HepG2 (cell line): ENCODE measurements at regions not wholly inside any gene's neighbourhood (a gene's known extent, or its start where the extent isn't known, plus 50 kb on each side); places are given as distances from the start of the nearest gene placed in this dataset.

Experiments
- ATAC-seq: fragments of 200-7000 bp; cut with Tn5 transposase; 3 replicates; pipeline ENCODE4 v1.9.1; 2020; ENCODE audit warnings: mild to moderate bottlenecking, moderate library complexity
- BruUV-seq: library from RNA; stranded (reverse); fragments of 400-500 nt; replicated peaks from 2 replicates; lab custom pipeline; 2021; lab: Mats Ljungman, UMichigan
- CTCF ChIA-PET: fragments of 300-600 bp; formaldehyde crosslinking; extraction: SDS; loops from one replicate; lab custom pipeline; 2021; ENCODE audit warnings: low total read pairs, inconsistent platforms, low intra/inter-chr PET ratio; lab: Yijun Ruan, JAX
- POLR2A ChIA-PET: fragments of 350-600 bp; sonication (Branson Sonifier 250); formaldehyde crosslinking; loops from one replicate; lab custom pipeline; 2020; ENCODE audit warnings: antibody characterized with exemption, inconsistent platforms; lab: Yijun Ruan, JAX
- DNase-seq: peaks from one replicate; pipeline ENCODE4 v3.0.0-alpha.2; 2015; ENCODE audit warnings: low spot score
- FAIRE-seq: peaks from 3 replicates; lab custom pipeline; 2011; peaks lifted over from hg19 to GRCh38; lab: Jason Lieb, UNC
- H2AFZ ChIP-seq: one replicate; pipeline ENCODE4 v1.6.1; 2011; ENCODE audit warnings: low read length, inconsistent platforms
- H3K27ac ChIP-seq: fragments of 300-600 bp; 3 replicates; pipeline ENCODE4 v1.8.0; 2011; ENCODE audit warnings: mixed run types, mild to moderate bottlenecking, mixed read lengths, low read length, inconsistent platforms; ENCODE audit not compliant: insufficient read depth; ENCODE audit errors: extremely low read length
- H3K27me3 ChIP-seq, 2 experiments: fragments of 200-600 bp in 1 of 2; 2 replicates in 1 of 2; 3 replicates in 1 of 2; pipeline versions ENCODE4 v1.6.0 to v1.8.0; 2011; ENCODE audit warnings: low read length in 2 of 2, mild to moderate bottlenecking in 2 of 2, moderate library complexity in 2 of 2, inconsistent platforms in 1 of 2; ENCODE audit not compliant: insufficient read depth in 2 of 2, control insufficient read depth in 1 of 2
- H3K36me3 ChIP-seq, 2 experiments: fragments of 200-600 bp in 1 of 2; replicated peaks in 1 of 2; 2 replicates in 1 of 2; 3 replicates in 1 of 2; pipeline versions ENCODE4 v1.5.1 to v1.8.0; 2011; ENCODE audit warnings: low read length in 2 of 2, inconsistent platforms in 1 of 2; ENCODE audit not compliant: insufficient read depth in 2 of 2, control insufficient read depth in 1 of 2
- H3K4me1 ChIP-seq: 2 replicates; pipeline ENCODE4 v1.5.1; 2012; ENCODE audit warnings: low read length, inconsistent platforms; ENCODE audit not compliant: insufficient read depth
- H3K4me2 ChIP-seq: 2 replicates; pipeline ENCODE4 v1.6.0; 2011; ENCODE audit warnings: low read depth, low read length, inconsistent platforms
- H3K4me3 ChIP-seq, 3 experiments: fragments of 200-600 bp in 1 of 3; sonication (generic), shearing (Covaris generic) in 1 of 3; replicated peaks in 1 of 3; 2 replicates each; pipeline ENCODE4 v1.5.1; 2011 to 2016; ENCODE audit warnings: low read length in 3 of 3, inconsistent platforms in 2 of 3, low read depth in 2 of 3, mild to moderate bottlenecking in 2 of 3, control low read depth in 1 of 3, mixed read lengths in 1 of 3; ENCODE audit not compliant: insufficient read depth in 1 of 3
- H3K79me2 ChIP-seq: one replicate; pipeline ENCODE4 v1.6.1; 2011; ENCODE audit warnings: low read length, inconsistent platforms; ENCODE audit not compliant: insufficient read depth
- H3K9ac ChIP-seq: 2 replicates; pipeline ENCODE4 v1.6.0; 2011; ENCODE audit warnings: mild to moderate bottlenecking, low read depth, low read length, inconsistent platforms; ENCODE audit not compliant: insufficient read depth
- H3K9me3 ChIP-seq: 2 replicates; pipeline ENCODE4 v1.5.1; 2012; ENCODE audit warnings: mild to moderate bottlenecking, low read length
- H4K20me1 ChIP-seq: 2 replicates; pipeline ENCODE4 v1.6.0; 2011; ENCODE audit warnings: inconsistent platforms, mild to moderate bottlenecking, low read length, moderate library complexity; ENCODE audit not compliant: insufficient read depth
- DNMT3B ChIP-seq: conservative IDR thresholded peaks from 2 replicates; pipeline ENCODE4 v1.6.1; 2016; ENCODE audit warnings: missing biosample characterization, control low read depth
- NFYC ChIP-seq: IDR thresholded peaks from 2 replicates; pipeline ENCODE4 v1.6.1; 2016; ENCODE audit warnings: missing genetic modification reagents, missing compliant biosample characterization
- POLR2A ChIP-seq, 2 experiments: IDR thresholded peaks; 2 replicates each; pipeline ENCODE4 v1.6.1; 2011; ENCODE audit warnings: low read depth in 2 of 2, low read length in 2 of 2, mild to moderate bottlenecking in 1 of 2, moderate library complexity in 1 of 2; ENCODE audit not compliant: insufficient read depth in 1 of 2
- TBX2 ChIP-seq: sonication (generic); formaldehyde crosslinking; IDR thresholded peaks from 2 replicates; pipeline ENCODE4 v1.5.0; 2020; ENCODE audit warnings: missing genetic modification reagents, mild to moderate bottlenecking, borderline replicate concordance
- ZEB1 ChIP-seq: IDR thresholded peaks from 2 replicates; pipeline ENCODE4 v1.6.1; 2012; ENCODE audit warnings: mild to moderate bottlenecking, low read depth, inconsistent platforms; ENCODE audit not compliant: insufficient replicate concordance
- ZFY ChIP-seq: sonication (generic); formaldehyde crosslinking; IDR thresholded peaks from 2 replicates; pipeline ENCODE4 v1.4.0; 2020; ENCODE audit warnings: missing genetic modification reagents
- WGBS: methylation state at CpG from one replicate; pipeline ENCODE4 v1.1.6; 2017; ENCODE audit warnings: low lambda C conversion rate; 5-methylcytosine and 5-hydroxymethylcytosine counted together
- in situ Hi-C: cut with HindIII; loops from 2 replicates; pipeline ENCODE4 v1.10.0; 2017; ENCODE audit warnings: low pct_unique_long_range_greater_than_20kb; ENCODE audit not compliant: extremely low pct_ligation_motif_present
- intact Hi-C: fragments of 100-400 bp; cut with micrococcal nuclease; formaldehyde crosslinking; loops from one replicate; pipeline ENCODE4 v1.10.0; 2022; ENCODE audit not compliant: unreplicated experiment

GRCh38 chr9:78928625-78929405, 631.9 kb downstream of the PSAT1 start (continued):
- TF ChIP-seq NFYC (CRISPR knock-in tag), result no peak

- ChIA-PET CTCF (no interaction called here), POLR2A (no interaction called here)
- H3K4me1 ChIP-seq, result no peaks in the 10 kb centered on the region
- no peak for ATAC-seq
- in situ Hi-C loops (no loop called here), intact Hi-C loops (no loop called here)
- DNase-seq, result no peak
- no peak overlapping the region for H3K4me3 ChIP-seq
- no peak overlapping the region for H3K27ac ChIP-seq
- H4K20me1 ChIP-seq, result no peaks in the 10 kb centered on the region
- H2AFZ ChIP-seq, result no peak overlapping the region
- no peak overlapping the region for H3K9ac ChIP-seq
- no TSS peak for BruUV-seq
- TF ChIP-seq POLR2A (IDR thresholded peaks at IDR 0.05; ENCODE audit: insufficient read depth in 1 of 2, low read depth in 2 of 2, low read length in 2 of 2) (no peak), ZFY (CRISPR knock-in tag) (no peak), ZEB1 (no peak), TBX2 (no peak)
- no peaks in the 10 kb centered on the region for H3K27me3 ChIP-seq
- no peaks in the 10 kb centered on the region for H3K9me3 ChIP-seq
- no peak overlapping the region for H3K4me2 ChIP-seq
- H3K36me3 ChIP-seq, result no peaks in the 10 kb centered on the region
- FAIRE-seq, result no peak
- 29% methylated on average over 2 of the region's 2 CpGs for WGBS
- H3K79me2 ChIP-seq, result no peaks in the 10 kb centered on the region
Observed at GRCh38 chr9:78930281-78930680, 633.4 kb downstream of the PSAT1 start.

GRCh38 chr9:78932849-78933627, 636.1 kb downstream of the PSAT1 start:
- ATAC-seq, result no peak
- ChIA-PET POLR2A (no interaction called here), CTCF (no interaction called here)
- Histone ChIP-seq H3K79me2 (no peaks in the 10 kb centered on the region), H3K9ac (no peak overlapping the region), H3K9me3 (peaks cover 4% of the 10 kb centered on the region), H3K4me2 (no peak overlapping the region), H3K27me3 (no peaks in the 10 kb centered on the region), H3K4me1 (no peaks in the 10 kb centered on the region), H2AFZ (no peak overlapping the region), H4K20me1 (no peaks in the 10 kb centered on the region), H3K4me3 (no peak overlapping the region), H3K27ac (no peak overlapping the region), H3K36me3 (no peaks in the 10 kb centered on the region)
- FAIRE-seq, result no peak
- TF ChIP-seq DNMT3B (CRISPR knock-in tag), result no peak
- no peak for DNase-seq
- 5% methylated on average over 4 of the region's 4 CpGs for WGBS
- in situ Hi-C loops, result no loop called here
- intact Hi-C loops, result no loop called here
- BruUV-seq, result no TSS peak
